Thyroid gland (tissue), 4 donors: ENCODE measurements at regions not wholly inside any gene's neighbourhood (a gene's known extent, or its start where the extent isn't known, plus 50 kb on each side); places are given as distances from the start of the nearest gene placed in this dataset.

Source experiments
- POLR2A ChIP-seq, 2 donors: fragments of 450-650 bp; IDR thresholded peaks; one replicate each; pipeline ENCODE4 v1.6.1; 2017; ENCODE audit warnings: antibody characterized with exemption in 2 of 2, mild to moderate bottlenecking in 2 of 2, moderate library complexity in 1 of 2
- TF ChIP-seq, protein P1 (sequence below), 6 experiments: fragments of 200-600 bp in 3 of 6; fragments of 450-650 bp in 3 of 6; sonication (generic) in 3 of 6; IDR thresholded peaks; one replicate each; pipeline ENCODE4 v1.5.1; 2016 to 2019; ENCODE audit warnings: antibody characterized with exemption in 6 of 6, mild to moderate bottlenecking in 2 of 6, inconsistent platforms in 1 of 6, moderate library complexity in 1 of 6

- TF ChIP-seq, protein P1, sequence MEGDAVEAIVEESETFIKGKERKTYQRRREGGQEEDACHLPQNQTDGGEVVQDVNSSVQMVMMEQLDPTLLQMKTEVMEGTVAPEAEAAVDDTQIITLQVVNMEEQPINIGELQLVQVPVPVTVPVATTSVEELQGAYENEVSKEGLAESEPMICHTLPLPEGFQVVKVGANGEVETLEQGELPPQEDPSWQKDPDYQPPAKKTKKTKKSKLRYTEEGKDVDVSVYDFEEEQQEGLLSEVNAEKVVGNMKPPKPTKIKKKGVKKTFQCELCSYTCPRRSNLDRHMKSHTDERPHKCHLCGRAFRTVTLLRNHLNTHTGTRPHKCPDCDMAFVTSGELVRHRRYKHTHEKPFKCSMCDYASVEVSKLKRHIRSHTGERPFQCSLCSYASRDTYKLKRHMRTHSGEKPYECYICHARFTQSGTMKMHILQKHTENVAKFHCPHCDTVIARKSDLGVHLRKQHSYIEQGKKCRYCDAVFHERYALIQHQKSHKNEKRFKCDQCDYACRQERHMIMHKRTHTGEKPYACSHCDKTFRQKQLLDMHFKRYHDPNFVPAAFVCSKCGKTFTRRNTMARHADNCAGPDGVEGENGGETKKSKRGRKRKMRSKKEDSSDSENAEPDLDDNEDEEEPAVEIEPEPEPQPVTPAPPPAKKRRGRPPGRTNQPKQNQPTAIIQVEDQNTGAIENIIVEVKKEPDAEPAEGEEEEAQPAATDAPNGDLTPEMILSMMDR (IDR thresholded peaks at IDR 0.05): no peak
- no peak for TF ChIP-seq POLR2A (IDR thresholded peaks at IDR 0.05)
Observed at GRCh38 chr4:18840481-18840880, 818.9 kb upstream of the LCORL start.
